HG03571 (cell line): ENCODE measurements at regions not wholly inside any gene's neighbourhood (a gene's known extent, or its start where the extent isn't known, plus 50 kb on each side); places are given as distances from the start of the nearest gene placed in this dataset.
"Not testable (repeated sequence)": the region's sequence is repeated elsewhere in the genome, so short reads cannot be mapped to it uniquely, and the experiment has no call there.

Experiments used
- ATAC-seq: cut with Tn5 transposase; IDR thresholded peaks from one replicate; pipeline ENCODE4 v1.9.1; 2021; ENCODE audit not compliant: unreplicated experiment

- no peak for ATAC-seq
These were observed 54.8 kb upstream of the SEC14L1 start for GRCh38 chr17:77085926-77086432.

GRCh38 chr17:77086433-77087010 lies 54.2 kb upstream of the SEC14L1 start:
- peak; percentile 40 for ATAC-seq

- no peak for ATAC-seq
These were observed 52.9 kb upstream of the SEC14L1 start for GRCh38 chr17:77087650-77088454.

- peak; percentile 78 for ATAC-seq
These were observed 52.2 kb upstream of the SEC14L1 start for GRCh38 chr17:77088455-77089123.

- no peak for ATAC-seq
These were observed 51.7 kb upstream of the SEC14L1 start for GRCh38 chr17:77089124-77089490.

GRCh38 chr17:77089949-77090348 lies 50.8 kb upstream of the SEC14L1 start:
- ATAC-seq: not testable (repeated sequence)

GRCh38 chr17:77090476-77090875 lies 50.3 kb upstream of the SEC14L1 start:
- ATAC-seq: no peak
